ENCODE measurements at regions not wholly inside any gene's neighbourhood (a gene's known extent, or its start where the extent isn't known, plus 50 kb on each side); places are given as distances from the start of the nearest gene placed in this dataset.

DNA sequence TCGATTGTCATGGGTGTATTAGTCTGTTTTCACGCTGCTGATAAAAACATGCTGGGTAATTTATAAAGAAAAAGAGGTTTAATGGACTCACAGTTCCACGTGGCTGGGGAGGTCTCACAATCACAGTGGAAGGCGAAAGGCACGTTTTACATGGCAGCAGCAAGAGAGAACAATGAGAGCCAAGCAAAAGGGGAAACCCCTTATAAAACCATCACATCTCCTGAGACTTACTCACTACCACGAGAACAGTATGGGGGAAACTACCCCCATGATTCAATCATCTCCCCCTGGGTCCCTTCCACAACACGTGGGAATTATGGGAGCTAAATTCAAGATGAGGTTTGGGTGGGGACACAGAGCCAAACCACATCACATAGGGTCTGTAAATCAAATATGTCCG, 167.4 kb upstream of the XYLT1 start:
- no peak overlapping the region for H3K4me3 ChIP-seq (ENCODE audit: low read depth, low read length)
- TF ChIP-seq, protein P1, sequence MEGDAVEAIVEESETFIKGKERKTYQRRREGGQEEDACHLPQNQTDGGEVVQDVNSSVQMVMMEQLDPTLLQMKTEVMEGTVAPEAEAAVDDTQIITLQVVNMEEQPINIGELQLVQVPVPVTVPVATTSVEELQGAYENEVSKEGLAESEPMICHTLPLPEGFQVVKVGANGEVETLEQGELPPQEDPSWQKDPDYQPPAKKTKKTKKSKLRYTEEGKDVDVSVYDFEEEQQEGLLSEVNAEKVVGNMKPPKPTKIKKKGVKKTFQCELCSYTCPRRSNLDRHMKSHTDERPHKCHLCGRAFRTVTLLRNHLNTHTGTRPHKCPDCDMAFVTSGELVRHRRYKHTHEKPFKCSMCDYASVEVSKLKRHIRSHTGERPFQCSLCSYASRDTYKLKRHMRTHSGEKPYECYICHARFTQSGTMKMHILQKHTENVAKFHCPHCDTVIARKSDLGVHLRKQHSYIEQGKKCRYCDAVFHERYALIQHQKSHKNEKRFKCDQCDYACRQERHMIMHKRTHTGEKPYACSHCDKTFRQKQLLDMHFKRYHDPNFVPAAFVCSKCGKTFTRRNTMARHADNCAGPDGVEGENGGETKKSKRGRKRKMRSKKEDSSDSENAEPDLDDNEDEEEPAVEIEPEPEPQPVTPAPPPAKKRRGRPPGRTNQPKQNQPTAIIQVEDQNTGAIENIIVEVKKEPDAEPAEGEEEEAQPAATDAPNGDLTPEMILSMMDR (IDR thresholded peaks at IDR 0.05; ENCODE audit: insufficient read depth, low read length) = no peak
- DNase-seq (ENCODE audit: low read depth) = no peak

DNA sequence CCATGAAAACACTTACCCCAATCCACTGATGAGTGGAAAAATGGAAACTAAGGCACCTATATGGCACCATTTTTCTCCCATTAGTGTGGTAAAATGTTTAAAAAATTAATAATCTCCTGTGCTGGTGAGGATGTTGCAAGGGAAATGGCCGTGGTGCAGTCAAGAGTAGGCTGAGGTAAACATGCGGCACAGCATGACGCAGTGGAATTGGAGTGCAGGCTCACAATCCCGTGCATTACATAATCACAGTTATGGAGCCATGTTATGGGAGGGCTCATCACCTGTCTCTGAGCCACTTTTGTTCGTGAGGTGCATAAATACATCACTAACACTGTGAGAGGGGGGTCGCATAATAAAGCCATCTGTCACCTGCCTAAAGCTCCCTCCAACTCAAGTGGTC, 164.4 kb upstream of the XYLT1 start:
- no peak for DNase-seq (ENCODE audit: low read depth)
- TF ChIP-seq, protein P1 (IDR thresholded peaks at IDR 0.05; ENCODE audit: insufficient read depth, low read length) = no peak
- H3K4me3 ChIP-seq (ENCODE audit: low read depth, low read length) = no peak overlapping the region

DNA sequence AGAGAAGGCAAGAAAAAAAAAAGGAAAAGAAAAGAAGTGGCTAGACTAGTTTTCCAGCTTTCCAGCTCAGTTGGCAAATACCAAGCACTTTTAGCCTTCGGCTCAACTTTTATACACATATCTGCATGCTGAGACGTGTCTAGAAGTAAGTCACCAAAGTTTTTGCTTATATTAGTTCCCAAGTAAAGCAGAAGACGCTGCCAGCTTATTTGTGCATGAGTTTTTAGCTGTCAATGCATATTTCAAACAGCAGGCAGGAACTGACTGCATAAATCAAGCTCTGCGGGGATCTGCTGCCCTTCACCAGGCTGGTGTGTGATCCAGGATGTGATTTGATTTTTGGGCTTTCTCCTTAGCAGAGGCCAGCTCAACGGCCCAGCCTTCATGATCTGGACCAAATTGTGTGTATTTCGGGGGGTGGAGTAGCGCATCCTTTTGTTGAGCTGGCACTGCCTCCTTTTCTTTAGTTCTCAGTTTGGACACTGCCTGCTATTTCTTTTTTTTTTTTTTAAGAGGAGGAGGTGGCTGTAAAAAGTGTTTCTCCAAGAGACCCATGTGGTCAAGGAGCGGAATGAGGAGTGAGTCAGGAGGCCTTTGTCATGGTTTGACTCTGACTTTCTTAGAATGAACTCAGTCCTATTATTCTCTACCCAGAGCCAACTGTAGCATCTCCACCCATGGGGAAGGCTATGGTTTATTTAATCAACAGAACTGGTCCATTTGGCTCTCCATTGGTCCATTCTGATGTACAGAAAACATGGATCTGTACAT, 162.6 kb upstream of the XYLT1 start:
- DNase-seq (ENCODE audit: low read depth) = no peak
- no peak overlapping the region for H3K4me3 ChIP-seq (ENCODE audit: low read depth, low read length)
- TF ChIP-seq, protein P1 (IDR thresholded peaks at IDR 0.05; ENCODE audit: insufficient read depth, low read length) = no peak

DNA sequence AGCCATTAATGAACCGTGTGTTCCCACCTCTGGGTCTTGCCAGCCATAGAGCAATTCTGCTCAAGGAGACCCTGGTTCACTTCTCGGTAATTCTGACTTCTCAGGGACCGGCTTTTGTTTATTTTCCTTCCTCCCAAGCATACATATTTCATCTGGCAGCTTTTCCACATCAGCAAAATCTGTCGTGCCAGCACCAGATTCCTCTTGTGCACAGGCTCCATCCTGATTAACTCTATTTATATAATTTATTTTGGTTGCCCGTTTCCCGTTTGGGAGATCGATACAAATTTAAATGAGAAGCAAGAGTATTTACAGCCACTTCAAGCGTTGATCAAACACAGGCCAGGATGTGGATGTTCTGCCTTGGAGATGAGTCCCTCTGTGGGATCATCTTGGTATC, 161.9 kb upstream of the XYLT1 start:
- H3K4me3 ChIP-seq (ENCODE audit: low read depth, low read length) = no peak overlapping the region
- TF ChIP-seq, protein P1 (IDR thresholded peaks at IDR 0.05; ENCODE audit: insufficient read depth, low read length) = no peak
- no peak for DNase-seq (ENCODE audit: low read depth)

DNA sequence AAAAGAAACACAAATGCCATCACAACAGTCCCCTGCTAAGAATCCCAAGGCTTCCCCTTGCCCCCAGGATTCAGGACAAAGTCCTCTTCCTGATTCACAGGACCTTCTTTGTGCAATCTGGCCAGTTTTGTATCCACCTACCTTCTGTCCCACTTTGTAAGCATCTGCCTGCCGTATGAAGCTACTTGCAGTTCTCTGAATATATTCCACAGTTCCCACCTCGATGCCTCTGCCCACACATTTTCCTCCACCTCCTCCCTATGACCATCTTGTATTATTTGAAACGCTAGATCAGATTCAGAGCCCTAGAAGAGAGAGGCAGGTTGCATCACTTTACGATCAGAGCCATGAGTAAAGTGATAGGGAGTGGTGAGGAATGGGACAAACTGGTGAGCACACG, 159.2 kb upstream of the XYLT1 start:
- TF ChIP-seq, protein P1 (IDR thresholded peaks at IDR 0.05; ENCODE audit: insufficient read depth, low read length) = no peak
- H3K4me3 ChIP-seq (ENCODE audit: low read depth, low read length) = no peak overlapping the region
- no peak for DNase-seq (ENCODE audit: low read depth)

DNA sequence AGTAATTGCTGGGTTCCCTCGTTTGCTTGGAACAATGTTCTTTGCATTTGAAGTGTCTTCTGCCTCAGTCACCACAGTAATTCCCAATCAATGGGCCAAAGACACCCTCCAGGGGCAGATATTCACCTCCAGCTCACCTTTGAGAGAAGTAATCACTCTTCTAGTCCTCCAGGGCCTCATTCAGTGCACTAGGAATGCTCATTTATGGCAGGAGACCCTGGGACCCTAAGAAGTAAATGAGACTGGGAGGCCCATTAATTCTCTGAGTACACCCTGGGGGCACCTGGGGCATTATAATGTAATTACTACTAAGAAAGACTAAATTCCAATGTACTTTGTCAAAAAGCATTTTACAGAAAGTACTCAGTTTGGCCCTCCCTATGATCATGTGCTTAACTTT, 158.2 kb upstream of the XYLT1 start:
- DNase-seq (ENCODE audit: low read depth) = no peak
- no peak overlapping the region for H3K4me3 ChIP-seq (ENCODE audit: low read depth, low read length)
- TF ChIP-seq, protein P1 (IDR thresholded peaks at IDR 0.05; ENCODE audit: insufficient read depth, low read length) = no peak

DNA sequence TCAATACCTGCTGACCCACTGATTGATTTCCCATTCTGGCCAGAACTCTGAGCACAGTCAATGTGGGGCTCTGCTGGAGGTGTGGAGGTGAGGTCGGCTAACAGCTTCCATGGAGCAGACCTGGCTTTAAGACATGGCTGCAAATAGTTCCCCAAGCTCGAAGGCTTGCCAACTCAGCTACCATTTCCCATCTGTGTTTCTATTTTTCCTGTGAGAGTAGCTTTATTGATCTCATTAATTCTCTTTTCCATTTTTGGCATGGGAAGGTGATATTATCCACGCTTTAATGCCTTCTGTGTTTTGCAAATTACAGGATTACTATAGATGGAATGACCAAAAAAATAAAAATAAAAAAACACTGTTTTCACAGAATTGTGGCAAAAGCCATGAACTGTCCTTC, 151.6 kb upstream of the XYLT1 start:
- DNase-seq (ENCODE audit: low read depth) = no peak
- TF ChIP-seq, protein P1 (IDR thresholded peaks at IDR 0.05; ENCODE audit: insufficient read depth, low read length) = no peak

More for the DNA sequence above, 151.6 kb upstream of the XYLT1 start:
- no peak overlapping the region for H3K4me3 ChIP-seq (ENCODE audit: low read depth, low read length)
